ENCODE measurements at regions not wholly inside any gene's neighbourhood (a gene's known extent, or its start where the extent isn't known, plus 50 kb on each side); places are given as distances from the start of the nearest gene placed in this dataset.

- no peak for TF ChIP-seq AKNA (CRISPR knock-in tag; IDR thresholded peaks at IDR 0.05; ENCODE audit: borderline replicate concordance)
Measured at GRCh38 chr17:77857306-77857555, 101.3 kb upstream of the TNRC6C start (continued).

GRCh38 chr17:77857613-77858012 lies 100.9 kb upstream of the TNRC6C start:
- Histone ChIP-seq H3K27ac (ENCODE audit: extremely low read length, insufficient read depth, low read length) (no peak overlapping the region), H3K9ac (ENCODE audit: insufficient read depth, low read depth, low read length) (no peak overlapping the region), H3K36me3 (replicated peaks in 1 of 2; ENCODE audit: control insufficient read depth in 1 of 2, insufficient read depth in 2 of 2, low read length in 2 of 2) (no peaks in the 10 kb centered on the region), H3K9me3 (ENCODE audit: low read length) (no peaks in the 10 kb centered on the region), H4K20me1 (ENCODE audit: insufficient read depth, low read length) (no peaks in the 10 kb centered on the region; the same call in 1 of the 2 replicates), H3K4me1 (ENCODE audit: insufficient read depth, low read length) (no peaks in the 10 kb centered on the region), H2AFZ (ENCODE audit: low read length) (no peak overlapping the region), H3K27me3 (ENCODE audit: control insufficient read depth in 1 of 2, insufficient read depth in 2 of 2, low read length in 2 of 2) (peaks cover 14 to 65% of the 10 kb centered on the region in 2 experiments; a peak in 4 of 5 replicates), H3K4me3 (replicated peaks in 1 of 3; ENCODE audit: insufficient read depth in 1 of 3, low read depth in 2 of 3, low read length in 3 of 3) (no peak overlapping the region), H3K4me2 (ENCODE audit: low read depth, low read length) (no peak overlapping the region), H3K79me2 (ENCODE audit: insufficient read depth, low read length) (no peaks in the 10 kb centered on the region)
- no TSS peak for BruUV-seq (replicated peaks)
- ChIA-PET CTCF (ENCODE audit: low intra/inter-chr PET ratio, low total read pairs) (no interaction called here), POLR2A (no interaction called here)
- intact Hi-C loops (cut with micrococcal nuclease; ENCODE audit: unreplicated experiment), result no loop called here
- ATAC-seq (no peak), DNase-seq (ENCODE audit: low spot score) (no peak), FAIRE-seq (no peak)
- WGBS (ENCODE audit: low lambda C conversion rate), result 3% methylated on average over 3 of the region's 3 CpGs
- in situ Hi-C loops (cut with HindIII; ENCODE audit: extremely low pct_ligation_motif_present, low pct_unique_long_range_greater_than_20kb), result no loop called here
- TF ChIP-seq FOSL2 (CRISPR knock-in tag; IDR thresholded peaks at IDR 0.05), result peak; percentile 75
- TF ChIP-seq MNT (IDR thresholded peaks at IDR 0.05), result peak; percentile 51
- TF ChIP-seq CENPT (CRISPR knock-in tag; IDR thresholded peaks at IDR 0.05; ENCODE audit: low read depth), result no peak

Measured in HepG2 (cell line).